Stimulated activated CD8-positive, alpha-beta memory T cell treated with anti-CD3 and anti-CD28 coated beads, Interleukin-7, amount 100 ng/mL, for 1 hour (primary cell): ENCODE measurements at regions not wholly inside any gene's neighbourhood (a gene's known extent, or its start where the extent isn't known, plus 50 kb on each side); places are given as distances from the start of the nearest gene placed in this dataset.
"Not testable (repeated sequence)": the region's sequence is repeated elsewhere in the genome, so short reads cannot be mapped to it uniquely, and the experiment has no call there.

ENCODE experiments used
- DNase-seq, 2 donors: peaks; one replicate each; pipeline ENCODE4 v3.0.0-alpha.2; 2020; ENCODE audit warnings: low read depth in 2 of 2

DNA sequence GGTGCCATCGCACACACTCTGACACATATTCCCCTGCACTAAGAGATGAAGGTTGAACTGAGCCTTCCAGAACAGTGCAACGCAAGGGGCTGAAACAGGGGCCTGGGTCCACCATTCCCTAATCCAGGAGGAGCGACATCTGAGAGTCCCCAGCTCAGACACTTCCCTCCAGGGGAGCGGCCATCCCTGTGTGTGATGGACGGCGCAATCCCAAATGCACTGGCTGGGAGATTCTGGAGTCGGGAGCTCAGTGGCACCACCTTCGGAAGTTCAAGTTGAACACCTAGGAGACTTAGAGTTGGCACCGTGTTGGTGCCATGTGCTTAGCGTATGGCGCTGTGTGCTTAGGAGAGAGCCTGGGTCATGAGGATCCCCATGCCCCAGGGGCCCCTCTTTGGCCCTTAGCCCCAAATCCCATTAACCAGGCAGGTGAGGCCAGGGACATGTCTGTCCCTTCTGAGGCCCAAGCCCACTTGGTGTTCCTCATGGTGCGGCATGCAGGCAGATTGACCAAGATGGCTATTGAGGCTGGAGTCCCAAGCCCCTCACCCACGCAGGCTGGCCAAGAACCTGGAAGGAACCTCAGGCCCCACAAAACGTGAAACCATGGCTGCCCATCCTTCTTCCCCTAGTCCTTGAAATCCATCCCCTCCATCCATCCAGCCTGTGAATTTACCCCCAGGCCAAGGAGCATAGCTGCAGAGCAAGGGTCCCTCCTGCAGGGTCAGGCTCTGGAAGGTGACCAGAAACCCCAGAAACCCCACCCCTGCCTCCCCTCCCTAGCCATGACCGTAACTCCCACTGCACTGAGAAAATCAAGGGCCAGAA is 114.1 kb upstream of the OTOS start:
- no peak for DNase-seq

DNA sequence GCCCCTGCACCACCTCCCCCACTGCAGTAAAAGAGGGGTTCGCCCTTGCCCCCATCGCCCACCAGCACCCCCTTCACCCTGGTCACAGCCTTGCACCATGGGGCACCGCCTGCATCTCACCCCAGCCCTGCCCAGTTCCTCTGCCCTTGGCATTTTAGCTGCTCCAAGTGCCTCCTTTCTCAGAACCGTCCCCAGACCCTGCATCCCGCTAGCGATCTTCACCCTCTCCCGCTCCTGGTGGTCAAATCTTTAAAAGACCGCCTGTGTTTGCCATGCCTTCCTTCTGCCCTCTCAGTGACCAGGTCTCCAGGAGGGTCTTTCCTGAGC is 114.7 kb upstream of the OTOS start:
- DNase-seq, result no peak

DNA sequence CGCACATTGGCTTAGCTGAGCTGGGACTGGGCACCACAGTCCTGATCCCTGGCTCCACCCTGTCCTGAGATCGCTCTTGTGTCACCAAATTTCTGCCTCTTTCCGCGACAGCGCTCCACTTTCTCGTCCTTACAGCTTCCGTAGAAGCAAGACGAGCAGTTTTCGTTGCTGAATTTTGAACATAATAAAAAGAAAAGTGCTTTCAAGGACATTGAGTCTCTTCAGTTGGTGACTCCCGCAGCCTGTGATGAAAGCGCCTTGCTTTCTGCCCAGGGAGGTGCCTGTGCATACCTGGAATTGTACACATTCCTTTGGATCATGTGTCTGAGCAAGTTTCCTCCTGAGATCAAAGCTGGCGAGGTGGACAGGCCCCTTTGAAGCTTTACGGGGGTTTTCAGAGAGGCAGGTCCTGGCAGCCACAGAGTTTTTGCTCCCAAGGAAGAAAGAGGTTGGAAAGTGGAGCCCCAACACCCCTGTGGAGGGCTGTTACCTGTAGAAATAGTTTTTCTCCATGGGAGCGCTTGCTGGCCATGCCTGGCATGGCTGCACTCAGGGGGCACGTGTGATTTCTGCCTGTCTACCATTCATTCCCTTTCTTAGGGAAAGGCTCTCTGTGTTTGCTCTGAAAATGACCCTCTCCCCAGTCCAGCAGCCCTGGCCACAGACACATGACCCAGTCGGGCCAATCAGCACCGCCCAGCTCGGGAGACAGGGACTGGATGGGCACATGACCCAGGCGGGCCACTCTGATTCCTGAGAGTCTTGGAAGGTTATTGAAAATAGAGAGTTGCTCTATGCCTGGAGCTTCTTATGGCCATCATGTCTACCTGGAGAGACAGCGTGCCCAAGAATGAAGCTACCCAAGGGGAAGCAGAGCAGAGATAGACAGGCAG is 115.6 kb upstream of the OTOS start:
- no peak for DNase-seq

DNA sequence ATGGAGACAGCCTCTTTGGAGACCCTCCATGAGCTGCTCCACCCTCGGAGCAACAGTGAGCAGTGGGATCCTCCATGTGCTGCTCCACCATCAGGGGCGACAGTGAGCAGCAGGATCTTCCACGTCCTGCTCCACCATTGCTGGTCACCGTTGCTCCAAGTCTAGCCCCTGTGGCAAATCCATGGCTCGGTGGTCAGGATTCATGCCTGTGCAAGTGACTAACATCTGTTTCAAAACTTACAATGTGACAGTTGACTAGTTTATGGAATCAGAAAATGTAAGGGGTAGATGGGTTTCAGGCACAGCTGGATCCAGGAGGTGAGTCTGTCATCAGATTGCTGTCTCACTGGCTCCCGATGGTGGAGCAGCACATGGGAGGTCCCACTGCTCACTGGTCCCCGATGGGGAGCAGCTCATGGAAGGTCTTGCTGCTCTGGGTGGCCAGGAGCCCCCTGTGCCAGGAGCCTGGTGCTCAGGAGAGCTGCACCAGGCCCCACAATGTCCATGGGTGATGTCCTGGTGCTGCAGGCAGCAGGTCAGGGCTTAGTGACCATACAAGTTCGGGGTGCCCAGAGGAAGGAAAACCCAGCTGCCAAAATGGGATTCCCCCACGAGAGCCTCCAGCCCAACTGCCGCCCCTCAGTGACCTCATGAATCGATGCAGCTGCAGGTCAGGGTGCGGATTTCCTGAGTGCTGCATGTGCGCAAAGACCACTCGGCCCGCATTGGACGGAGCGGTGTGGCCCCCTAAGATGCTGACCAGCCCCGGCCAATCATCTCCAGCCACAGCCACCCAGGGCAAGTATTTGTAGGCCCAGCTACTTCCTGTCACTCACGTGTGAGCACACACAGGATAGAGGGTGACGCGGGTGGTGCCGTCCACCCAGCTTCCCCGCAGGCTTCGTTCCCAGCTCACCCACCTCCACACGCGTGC is 116.5 kb upstream of the OTOS start:
- DNase-seq, result no peak

DNA sequence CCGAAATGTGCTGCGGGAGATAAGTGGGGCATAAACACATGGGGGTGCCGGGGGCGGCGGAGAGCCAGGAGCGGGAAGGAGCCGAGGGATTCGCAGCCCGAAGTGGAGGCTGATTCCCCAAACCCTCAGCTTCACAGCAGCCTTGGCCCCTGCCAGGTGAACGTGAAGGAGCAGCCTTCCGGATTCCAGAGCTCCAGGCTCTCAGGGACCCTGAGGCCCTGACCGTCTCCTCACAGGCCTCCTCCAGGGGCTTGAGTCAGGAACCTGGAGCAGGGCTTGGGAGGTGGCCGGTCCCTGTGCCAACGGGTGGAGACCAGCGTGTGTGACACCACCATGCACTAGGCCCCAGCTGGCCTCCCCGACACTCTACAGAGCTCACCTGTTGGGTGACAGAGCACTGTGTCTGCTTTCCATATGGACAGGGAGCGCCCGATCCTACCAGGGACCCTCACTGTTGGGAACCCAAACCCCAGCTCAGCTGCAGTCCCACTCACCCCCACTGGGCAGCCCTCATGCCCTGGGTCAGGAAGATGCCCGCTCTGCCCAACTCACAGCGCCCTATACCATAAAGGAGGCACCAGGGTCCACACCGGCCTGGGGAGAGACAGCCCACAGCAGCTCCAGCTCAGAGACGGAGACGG is 117.6 kb upstream of the OTOS start:
- no peak for DNase-seq

DNA sequence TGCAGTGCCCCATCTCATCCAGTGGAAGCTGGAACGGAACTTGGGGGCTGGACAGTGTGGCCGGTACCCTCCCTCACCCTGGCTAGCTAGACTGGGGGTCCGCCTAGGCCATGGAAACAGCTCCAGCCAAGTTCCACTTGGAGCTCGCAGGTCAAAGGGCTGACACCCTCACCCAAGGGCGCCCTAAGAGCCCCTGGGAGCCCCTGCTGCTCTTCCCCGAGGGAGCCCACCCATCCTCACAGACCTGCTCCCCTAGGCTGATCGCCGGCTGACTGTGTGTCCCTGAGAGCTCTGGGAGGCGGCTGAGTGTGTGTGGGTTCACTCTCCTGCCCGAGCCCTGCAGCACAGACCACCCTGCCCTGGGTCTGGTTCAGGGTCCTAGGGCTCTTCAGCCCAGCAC is 118.2 kb upstream of the OTOS start:
- no peak for DNase-seq

DNA sequence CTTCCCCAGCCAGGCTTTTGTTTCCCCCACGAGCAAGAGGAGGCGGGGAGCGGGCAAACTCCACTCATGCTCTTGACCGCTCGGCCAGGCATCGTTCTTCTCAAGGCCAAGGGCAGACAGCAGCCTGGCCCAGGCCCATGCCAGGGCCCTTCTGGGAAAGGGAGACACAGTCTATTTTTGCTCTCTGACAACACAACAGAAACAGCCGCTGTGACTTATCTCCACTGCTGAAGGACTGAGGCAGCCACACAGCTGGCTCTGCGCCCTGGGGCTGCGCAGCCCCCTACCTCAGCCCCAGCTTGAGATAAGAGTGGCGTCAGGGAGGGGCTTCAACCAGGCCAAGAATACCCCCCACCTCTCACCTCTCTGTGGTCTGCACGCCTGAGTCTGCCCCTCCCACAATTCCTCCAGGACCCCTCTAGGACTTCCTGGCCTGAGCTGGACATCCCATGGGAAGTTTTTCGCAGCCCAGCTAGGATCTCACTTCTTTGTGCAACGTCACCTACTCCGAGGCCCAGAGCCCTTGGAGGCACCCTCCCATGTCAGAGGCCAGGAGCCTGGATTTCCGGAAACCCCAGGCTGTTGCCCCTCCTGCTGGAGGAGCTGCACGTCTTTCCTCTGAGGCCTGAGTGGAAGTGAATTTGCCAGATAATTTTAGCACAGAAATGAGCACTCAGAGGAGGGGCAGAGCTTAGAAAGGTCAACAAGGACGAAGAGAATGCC is 118.9 kb upstream of the OTOS start:
- DNase-seq, result no peak

DNA sequence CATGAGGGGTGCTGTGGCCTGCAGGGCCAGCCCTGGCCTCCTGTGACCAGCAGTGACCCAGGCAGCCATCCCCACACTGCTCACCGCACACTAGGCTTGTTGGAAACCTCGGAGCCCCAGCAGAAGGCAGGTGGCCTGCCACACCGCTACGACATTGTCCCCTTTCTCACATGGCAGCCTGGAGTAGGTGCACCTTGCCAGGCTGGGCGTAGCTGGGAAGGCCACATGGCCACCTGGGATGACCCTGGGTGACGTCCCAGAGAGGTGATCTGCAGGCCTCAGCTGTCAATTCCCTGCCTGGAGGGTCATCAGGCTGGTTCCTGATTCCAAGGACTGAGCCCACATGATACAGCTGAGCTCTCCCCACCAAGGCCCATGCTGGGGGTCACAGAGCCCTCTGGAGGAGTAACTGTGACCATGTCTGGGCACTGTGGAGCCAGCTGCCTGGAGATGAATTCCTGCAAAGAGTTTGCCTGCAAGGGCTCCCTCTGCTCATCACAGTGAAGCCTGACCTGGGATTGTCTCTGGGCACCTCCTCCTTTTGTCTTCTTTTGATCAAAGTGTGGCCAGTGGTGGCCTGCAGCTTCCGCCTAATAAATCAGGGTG is 119.6 kb upstream of the OTOS start:
- DNase-seq, result no peak

DNA sequence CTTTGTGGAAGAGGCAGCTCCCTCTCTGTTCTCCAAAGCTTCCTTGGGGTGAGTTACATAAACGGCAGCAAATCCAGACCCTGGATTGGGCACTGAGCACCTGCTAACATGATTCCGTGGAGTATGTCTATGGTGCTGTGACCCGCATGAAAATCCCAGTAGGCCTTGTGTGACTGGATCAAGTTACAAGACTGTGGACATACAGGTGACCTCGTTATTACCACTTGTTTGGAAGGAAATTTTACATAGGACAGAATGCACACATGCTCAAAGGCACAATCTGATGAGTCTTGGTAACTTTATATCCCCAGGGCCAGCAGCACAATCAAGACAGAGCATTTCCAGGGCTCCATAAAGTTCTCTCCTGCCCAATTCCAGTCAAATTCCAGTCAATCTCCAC is 120.2 kb upstream of the OTOS start:
- DNase-seq, result no peak

DNA sequence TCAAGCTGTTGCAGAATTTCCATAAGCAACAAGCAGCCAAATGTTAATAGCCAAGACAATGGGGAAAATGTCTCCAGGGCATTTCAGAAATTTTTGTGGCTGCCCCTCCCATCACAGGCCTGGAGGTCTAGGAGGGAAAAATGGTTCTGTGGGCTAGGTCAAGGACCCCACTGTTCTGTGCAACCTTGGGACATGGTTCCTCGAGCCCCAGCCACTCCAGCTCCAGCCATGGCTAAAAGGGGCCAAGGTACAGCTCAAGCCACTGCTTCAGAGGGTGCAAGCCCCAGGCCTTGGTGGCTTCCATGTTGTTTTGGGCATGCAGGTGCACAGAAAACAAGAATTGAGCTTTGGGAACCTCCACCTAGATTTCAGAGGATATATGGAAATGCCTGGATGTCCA is 122.1 kb upstream of the OTOS start:
- not testable (repeated sequence) for DNase-seq

DNA sequence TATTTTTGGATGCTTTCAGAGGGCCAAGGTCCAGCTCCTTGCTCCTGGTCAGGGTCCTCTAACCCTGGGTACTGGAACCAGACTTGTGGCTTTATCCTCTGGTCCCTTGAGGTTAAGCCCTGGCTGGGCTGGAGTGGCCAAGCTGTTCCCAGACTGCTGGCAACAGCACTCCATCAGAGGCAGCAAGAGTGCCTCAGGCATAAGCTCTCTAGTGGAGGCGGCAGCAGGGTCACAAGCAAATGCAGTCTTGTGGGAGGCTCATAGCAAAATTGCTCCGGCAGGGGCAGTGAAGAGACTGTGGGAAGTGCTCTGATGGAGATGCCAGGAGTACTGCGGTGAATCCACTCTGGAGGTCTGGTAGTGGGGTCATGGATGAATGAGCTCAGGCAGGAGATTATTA is 128.9 kb upstream of the OTOS start:
- no peak for DNase-seq

DNA sequence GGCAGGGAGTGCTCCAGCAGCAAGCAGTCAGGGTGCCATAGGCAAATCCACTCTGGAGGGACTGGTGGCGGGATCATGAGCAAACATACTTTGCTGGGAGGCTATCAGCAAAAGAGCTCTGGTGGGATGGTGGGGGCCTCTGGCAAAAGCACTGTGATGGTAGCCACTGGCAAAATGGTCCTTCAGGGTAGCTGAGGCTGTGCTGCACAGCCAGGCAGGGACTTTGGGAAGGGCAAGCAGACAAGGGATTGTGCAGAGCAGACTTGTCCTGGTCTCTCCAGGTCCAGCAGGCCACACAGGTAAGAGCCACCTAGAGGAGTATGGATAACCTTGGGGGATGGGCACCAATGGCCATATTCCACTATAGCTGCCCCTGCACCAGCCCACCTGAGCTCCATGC is 129.4 kb upstream of the OTOS start:
- no peak for DNase-seq

DNA sequence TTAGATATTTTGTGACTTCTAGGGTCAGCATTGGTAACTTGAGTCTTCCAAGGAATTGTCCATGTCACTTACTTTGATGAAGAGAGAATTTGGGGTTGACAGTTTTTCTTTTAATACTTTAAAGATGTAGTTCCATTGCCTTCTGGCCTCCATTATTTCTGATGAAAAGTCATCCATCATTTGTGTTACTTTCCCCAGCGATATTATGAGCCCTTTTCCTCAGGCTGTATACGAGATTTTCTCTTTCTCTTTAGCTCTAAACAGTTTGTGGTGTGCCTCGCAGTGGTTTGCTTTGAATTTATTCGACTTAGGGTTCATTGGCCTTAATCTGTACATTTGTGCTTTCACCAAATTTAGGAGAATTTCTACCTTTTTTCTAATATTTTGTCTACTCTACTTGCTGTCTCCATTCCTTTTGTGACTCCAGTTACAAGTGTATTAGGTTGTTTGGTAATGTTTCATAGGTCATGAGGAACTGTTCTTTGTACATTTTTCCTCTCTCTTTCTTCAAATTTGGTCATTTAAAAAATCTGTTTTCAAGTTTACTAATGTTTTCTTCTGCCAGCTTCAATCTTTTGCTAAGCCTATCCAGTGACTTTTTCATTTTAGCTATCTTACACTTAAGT is 131.4 kb upstream of the OTOS start:
- no peak for DNase-seq

DNA sequence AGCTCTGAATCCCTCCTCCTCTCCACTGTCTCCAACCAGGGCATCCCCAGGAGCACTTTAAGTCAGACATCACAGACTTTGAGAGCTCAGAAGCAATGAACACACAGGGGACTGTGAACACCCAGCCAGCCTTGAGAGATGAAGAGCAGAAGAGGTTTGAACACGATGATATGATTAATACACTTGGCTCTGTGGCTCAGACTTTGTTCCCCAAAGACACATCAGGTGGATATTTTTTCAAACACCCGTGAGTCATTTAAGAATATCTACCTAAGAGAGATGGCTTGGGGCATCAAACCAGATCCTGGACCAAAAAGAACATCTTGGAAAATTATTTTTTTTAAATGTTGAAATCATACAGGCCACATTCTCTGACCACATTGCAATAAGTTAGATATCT is 134.9 kb upstream of the OTOS start:
- DNase-seq, result no peak

DNA sequence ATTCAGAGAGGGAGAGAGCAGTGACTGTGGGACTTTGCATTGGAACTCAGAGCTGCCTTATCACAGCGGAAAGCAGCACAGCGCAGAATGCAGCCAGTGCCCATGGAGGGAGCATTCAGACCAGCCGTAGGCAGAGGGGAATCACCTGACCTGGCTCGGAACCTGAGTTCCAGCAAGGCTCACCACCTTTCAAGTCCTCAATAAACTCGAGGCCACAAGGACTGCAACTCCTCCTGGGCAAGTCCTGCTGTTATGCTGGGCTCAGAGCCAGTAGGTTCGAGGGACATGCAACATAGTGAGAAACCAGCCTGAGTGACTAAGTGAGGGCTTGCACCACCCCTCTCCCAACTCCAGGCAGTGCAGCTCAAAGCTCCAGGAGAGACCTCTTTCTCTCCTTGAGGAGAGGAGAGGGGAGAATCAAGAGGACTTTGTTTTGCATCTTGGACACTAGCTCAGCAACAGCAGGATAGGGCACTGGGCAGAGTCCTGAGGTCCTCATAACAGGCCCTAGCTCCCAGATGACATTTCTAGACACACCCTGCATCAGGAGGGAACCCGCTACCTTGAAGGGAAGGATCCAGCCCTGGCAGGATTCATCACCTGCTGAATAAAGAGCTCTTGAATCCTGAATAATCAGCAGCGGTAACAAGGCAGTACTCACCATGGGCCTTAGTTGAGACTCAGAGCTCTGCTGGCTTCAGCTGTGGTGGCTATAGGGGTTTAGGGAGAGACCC is 136.8 kb upstream of the OTOS start:
- DNase-seq, result no peak

DNA sequence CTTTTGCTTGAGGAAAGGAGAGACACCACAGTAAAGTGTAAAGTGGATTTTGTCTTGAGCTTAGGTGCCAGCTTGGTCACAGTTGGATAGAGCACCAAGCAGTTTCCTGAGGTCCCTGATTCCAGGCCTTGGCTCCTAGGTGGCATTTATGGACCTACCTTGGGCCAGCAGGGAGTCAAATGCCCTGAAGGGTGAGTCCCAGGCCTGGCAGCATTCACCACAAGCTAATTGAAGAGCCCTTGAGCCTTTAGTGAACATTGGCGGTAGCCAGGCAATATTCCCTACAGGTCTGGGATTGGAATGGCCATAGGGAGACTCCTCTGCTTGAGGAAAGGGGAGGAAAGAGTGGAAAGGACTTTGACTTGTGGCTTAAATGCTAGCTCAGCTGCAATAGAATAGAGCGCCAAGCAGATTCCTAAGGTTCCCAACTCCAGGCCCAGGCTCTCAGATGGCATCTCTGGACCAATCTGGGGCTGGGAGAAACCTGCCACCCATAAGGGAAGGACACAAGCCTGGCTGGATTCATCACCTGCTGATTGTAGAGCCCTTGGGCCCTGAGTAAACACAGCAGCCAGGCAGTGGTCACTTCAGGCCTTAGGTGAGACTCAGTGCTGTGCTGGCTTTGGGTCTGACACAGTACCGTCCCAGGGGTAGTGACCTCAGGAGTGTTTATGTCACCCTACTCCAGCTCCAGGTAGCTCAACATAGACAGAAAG is 137.5 kb upstream of the OTOS start:
- DNase-seq, result no peak

DNA sequence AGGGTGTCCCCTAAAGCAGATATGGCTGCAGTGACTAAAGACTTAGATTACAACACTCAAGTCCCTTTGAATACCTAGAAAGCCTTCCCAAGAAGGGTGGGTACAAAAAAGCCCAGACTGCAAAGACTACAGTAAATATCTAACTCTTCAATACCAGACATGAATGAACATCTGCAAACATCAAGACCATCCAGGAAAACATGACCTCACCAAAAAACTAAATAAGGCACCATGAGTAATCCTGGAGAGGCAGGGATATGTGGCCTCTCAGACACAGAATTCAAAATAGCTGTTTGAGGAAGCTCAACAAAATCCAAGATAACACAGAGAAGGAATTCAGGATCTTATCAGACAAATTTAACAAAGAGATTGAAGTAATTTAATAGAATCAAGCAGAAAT is 138.2 kb upstream of the OTOS start:
- no peak for DNase-seq

DNA sequence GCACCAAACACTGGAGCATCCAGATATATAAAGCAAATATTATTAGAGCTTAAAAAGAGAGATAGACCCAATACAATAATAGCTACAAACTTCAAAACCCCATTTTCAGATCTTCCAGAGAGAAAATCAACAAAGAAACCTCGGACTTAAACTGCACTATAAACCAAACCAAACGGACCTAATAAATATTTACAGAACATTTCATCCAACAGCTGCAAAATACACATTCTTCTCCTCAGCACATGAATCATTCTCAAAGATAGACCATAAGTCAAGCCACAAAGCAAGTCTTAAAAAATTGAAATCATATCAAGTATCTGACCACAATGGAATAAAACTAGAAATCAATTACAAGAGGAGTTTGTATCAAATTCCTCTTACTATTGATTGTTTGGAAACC is 140.2 kb upstream of the OTOS start:
- DNase-seq, result no peak
